ENCODE measurements at regions not wholly inside any gene's neighbourhood (a gene's known extent, or its start where the extent isn't known, plus 50 kb on each side); places are given as distances from the start of the nearest gene placed in this dataset.

GRCh38 chr13:22073718-22074117 lies 402.8 kb downstream of the FGF9 start (continued):
- TF ChIP-seq ZNF843 (tag by site-specific recombination; IDR thresholded peaks at IDR 0.05) (no peak), ZNF133 (tag by site-specific recombination; IDR thresholded peaks at IDR 0.05) (no peak), ZNF571 (tag by site-specific recombination; IDR thresholded peaks at IDR 0.05) (no peak), ZNF37A (tag by site-specific recombination; IDR thresholded peaks at IDR 0.05) (no peak), TCF7L2 (IDR thresholded peaks at IDR 0.05; ENCODE audit: borderline replicate concordance, low read depth, low read length) (no peak), ZNF239 (tag by site-specific recombination; IDR thresholded peaks at IDR 0.05) (no peak), ZIC2 (tag by site-specific recombination; IDR thresholded peaks at IDR 0.05) (no peak), HOXA7 (CRISPR knock-in tag; IDR thresholded peaks at IDR 0.05; ENCODE audit: borderline replicate concordance) (no peak), ZNF473 (tag by site-specific recombination; IDR thresholded peaks at IDR 0.05) (no peak), ZBTB11 (tag by site-specific recombination; conservative IDR thresholded peaks at IDR 0.05; ENCODE audit: low read depth) (no peak), ZNF324 (tag by site-specific recombination; IDR thresholded peaks at IDR 0.05) (no peak)

GRCh38 chr13:22074403-22074802 lies 403.5 kb downstream of the FGF9 start:
- Histone ChIP-seq H3K36me3 (ENCODE audit: control insufficient read depth in 2 of 2, insufficient read depth in 1 of 2, low read length in 2 of 2) (no peaks in the 10 kb centered on the region), H3K9me3 (ENCODE audit: control insufficient read depth, insufficient read depth, low read depth, low read length) (no peaks in the 10 kb centered on the region), H3K27ac (ENCODE audit: extremely low read depth, low read depth, low read length) (no peak overlapping the region), H3K4me1 (ENCODE audit: control insufficient read depth, insufficient read depth, low read length) (peaks cover 7% of the 10 kb centered on the region), H3K4me3 (ENCODE audit: low read depth, low read length) (no peak overlapping the region)
- ChIA-PET POLR2A (no interaction called here), CTCF (interaction anchor here (0.7 kb wide), 1 partner anchor 221 kb away, joined by 5 read pairs; no protein-coding TSS in a partner anchor)
- TF ChIP-seq ZNF280D (tag by site-specific recombination; IDR thresholded peaks at IDR 0.05) (no peak), ZNF274 (IDR thresholded peaks at IDR 0.05; ENCODE audit: low read length) (no peak), ZNF274 (tag by site-specific recombination; IDR thresholded peaks at IDR 0.05; ENCODE audit: borderline replicate concordance) (no peak), ZNF341 (tag by site-specific recombination; IDR thresholded peaks at IDR 0.05; ENCODE audit: low read depth) (no peak), SALL2 (tag by site-specific recombination; IDR thresholded peaks at IDR 0.05; ENCODE audit: borderline replicate concordance) (no peak), REPIN1 (tag by site-specific recombination; IDR thresholded peaks at IDR 0.05; ENCODE audit: low read depth) (no peak), BCL6B (tag by site-specific recombination; IDR thresholded peaks at IDR 0.05) (no peak), ZNF768 (tag by site-specific recombination; IDR thresholded peaks at IDR 0.05) (no peak), ZBTB20 (tag by site-specific recombination; IDR thresholded peaks at IDR 0.05) (no peak), ZNF830 (tag by site-specific recombination; IDR thresholded peaks at IDR 0.05; ENCODE audit: low read depth) (no peak), TCF7L2 (IDR thresholded peaks at IDR 0.05; ENCODE audit: borderline replicate concordance, low read depth, low read length) (no peak), ZNF10 (tag by site-specific recombination; IDR thresholded peaks at IDR 0.05) (no peak), ZNF501 (tag by site-specific recombination; IDR thresholded peaks at IDR 0.05) (no peak)
